Dermis blood vessel endothelial cell (primary cell): ENCODE measurements at regions not wholly inside any gene's neighbourhood (a gene's known extent, or its start where the extent isn't known, plus 50 kb on each side); places are given as distances from the start of the nearest gene placed in this dataset.
"Not testable (repeated sequence)": the region's sequence is repeated elsewhere in the genome, so short reads cannot be mapped to it uniquely, and the experiment has no call there.

Experiments used
- DNase-seq: peaks from one replicate; pipeline ENCODE4 v3.0.0; 2010

GRCh38 chr2:173673640-173674039, 291.5 kb downstream of the SP3 start:
- DNase-seq: no peak

- no peak for DNase-seq
Measured at GRCh38 chr2:173676647-173677046, 288.5 kb downstream of the SP3 start.

GRCh38 chr2:173678186-173678585, 287.0 kb downstream of the SP3 start:
- DNase-seq: no peak

GRCh38 chr2:173680574-173680973, 284.6 kb downstream of the SP3 start:
- no peak for DNase-seq

GRCh38 chr2:173681881-173682650, 283.1 kb downstream of the SP3 start:
- no peak for DNase-seq

GRCh38 chr2:173684896-173685459, 280.2 kb downstream of the SP3 start:
- no peak for DNase-seq

- DNase-seq: no peak
Measured at GRCh38 chr2:173690349-173690748, 274.8 kb downstream of the SP3 start.

- DNase-seq: no peak
Measured at GRCh38 chr2:173692068-173692467, 273.1 kb downstream of the SP3 start.

- no peak for DNase-seq
Measured at GRCh38 chr2:173693044-173693589, 272.1 kb downstream of the SP3 start.

GRCh38 chr2:173696274-173696673, 268.9 kb downstream of the SP3 start:
- no peak for DNase-seq

- no peak for DNase-seq
Measured at GRCh38 chr2:173697929-173698328, 267.2 kb downstream of the SP3 start.

GRCh38 chr2:173705656-173706055, 259.5 kb downstream of the SP3 start:
- no peak for DNase-seq

- no peak for DNase-seq
Measured at GRCh38 chr2:173706936-173707335, 258.2 kb downstream of the SP3 start.

- DNase-seq: no peak
Measured at GRCh38 chr2:173708806-173709205, 256.4 kb downstream of the SP3 start.

- DNase-seq: no peak
Measured at GRCh38 chr2:173711816-173712215, 253.4 kb downstream of the SP3 start.

GRCh38 chr2:173713904-173714555, 251.1 kb downstream of the SP3 start:
- DNase-seq: no peak

- DNase-seq: no peak
Measured at GRCh38 chr2:173715441-173715840, 249.7 kb downstream of the SP3 start.

- DNase-seq: no peak
Measured at GRCh38 chr2:173716458-173717052, 248.6 kb downstream of the SP3 start.

- DNase-seq: no peak
Measured at GRCh38 chr2:173719471-173719870, 245.7 kb downstream of the SP3 start.

GRCh38 chr2:173720306-173720705, 244.9 kb downstream of the SP3 start:
- DNase-seq: no peak

GRCh38 chr2:173734797-173735196, 230.4 kb downstream of the SP3 start:
- DNase-seq: no peak

- not testable (repeated sequence) for DNase-seq
Measured at GRCh38 chr2:173737954-173738575, 227.1 kb downstream of the SP3 start.

- no peak for DNase-seq
Measured at GRCh38 chr2:173739006-173739405, 226.2 kb downstream of the SP3 start.
